GM12878 (cell line): ENCODE measurements at regions not wholly inside any gene's neighbourhood (a gene's known extent, or its start where the extent isn't known, plus 50 kb on each side); places are given as distances from the start of the nearest gene placed in this dataset.
"Not testable (repeated sequence)": the region's sequence is repeated elsewhere in the genome, so short reads cannot be mapped to it uniquely, and the experiment has no call there.

Experiments used
- BRCA1 ChIP-seq: IDR thresholded peaks from 2 replicates; pipeline ENCODE4 v1.6.1; 2011; ENCODE audit warnings: low read depth, low read length, improper control_type of control experiment
- CREM ChIP-seq: IDR thresholded peaks from 2 replicates; pipeline ENCODE4 v1.6.1; 2014; ENCODE audit warnings: antibody characterized with exemption, low read depth
- CTCF ChIP-seq, 3 experiments: IDR thresholded peaks in 2 of 3; conservative IDR thresholded peaks in 1 of 3; 2 replicates each; pipeline ENCODE4 v1.5.1; 2011; ENCODE audit warnings: low read depth in 3 of 3, low read length in 3 of 3, mild to moderate bottlenecking in 3 of 3, control low read depth in 2 of 3, moderate library complexity in 2 of 3, inconsistent platforms in 1 of 3, mixed read lengths in 1 of 3; ENCODE audit not compliant: control insufficient read depth in 2 of 3, insufficient read depth in 1 of 3; ENCODE audit errors: extremely low read depth in 1 of 3
- EP300 ChIP-seq, 2 experiments: fragments of 150-350 bp in 1 of 2; IDR thresholded peaks; 2 replicates each; pipeline ENCODE4 v1.6.1; 2011 to 2012; ENCODE audit warnings: low read depth in 2 of 2, low read length in 2 of 2, borderline replicate concordance in 1 of 2, improper control_type of control experiment in 1 of 2, inconsistent platforms in 1 of 2; ENCODE audit not compliant: control insufficient read depth in 1 of 2
- POLR2A ChIP-seq: IDR thresholded peaks from 2 replicates; pipeline ENCODE4 v1.6.1; 2011; ENCODE audit warnings: low read depth, mild to moderate bottlenecking, low read length
- POLR2AphosphoS5 ChIP-seq: IDR thresholded peaks from 2 replicates; pipeline ENCODE4 v1.6.1; 2011; ENCODE audit warnings: mild to moderate bottlenecking, low read length, inconsistent platforms
- SP1 ChIP-seq: IDR thresholded peaks from one replicate; pipeline ENCODE4 v1.6.1; 2011; ENCODE audit warnings: low read depth, low read length
- TCF12 ChIP-seq: IDR thresholded peaks from 2 replicates; pipeline ENCODE4 v1.6.1; 2011; ENCODE audit warnings: low read depth, mild to moderate bottlenecking, low read length

- not testable (repeated sequence) for TF ChIP-seq POLR2A; CTCF (IDR thresholded peaks at IDR 0.05 in 2 of 3, conservative IDR thresholded peaks at IDR 0.05 in 1 of 3; ENCODE audit: control insufficient read depth in 2 of 3, extremely low read depth in 1 of 3, insufficient read depth in 1 of 3, low read depth in 3 of 3, low read length in 3 of 3); SP1; POLR2AphosphoS5; CREM; EP300 (IDR thresholded peaks at IDR 0.05; ENCODE audit: borderline replicate concordance in 1 of 2, control insufficient read depth in 1 of 2, low read depth in 2 of 2, low read length in 2 of 2); BRCA1; TCF12
Measured at GRCh38 chrX:39434671-39435070, 633.4 kb downstream of the MID1IP1 start.
